ENCODE measurements at regions not wholly inside any gene's neighbourhood (a gene's known extent, or its start where the extent isn't known, plus 50 kb on each side); places are given as distances from the start of the nearest gene placed in this dataset.

- no peak overlapping the region for H3K27ac ChIP-seq (ENCODE audit: low read depth in 2 of 2, low read length in 1 of 2)
- no peaks in the 10 kb centered on the region for H3F3A ChIP-seq (replicated peaks; ENCODE audit: insufficient read depth)
- TF ChIP-seq GABPA (IDR thresholded peaks at IDR 0.05; ENCODE audit: low read depth) (no peak), RXRA (IDR thresholded peaks at IDR 0.05; ENCODE audit: borderline replicate concordance, low read depth) (no peak), SMC3 (IDR thresholded peaks at IDR 0.05; ENCODE audit: low read depth, low read length) (no peak), MAX (IDR thresholded peaks at IDR 0.05; ENCODE audit: low read depth) (no peak), YY1 (IDR thresholded peaks at IDR 0.05; ENCODE audit: low read depth) (no peak), PBX3 (IDR thresholded peaks at IDR 0.05) (no peak), IRF3 (IDR thresholded peaks at IDR 0.05; ENCODE audit: low read depth, low read length) (no peak), NFIC (IDR thresholded peaks at IDR 0.05; ENCODE audit: borderline replicate concordance) (no peak)
- no peaks in the 10 kb centered on the region for H3K27me3 ChIP-seq (ENCODE audit: insufficient read depth)
- H4K20me1 ChIP-seq (ENCODE audit: insufficient read depth), result no peaks in the 10 kb centered on the region
- POLR2A ChIA-PET, result no interaction called here
- H3K9me2 ChIP-seq, result no peaks in the 10 kb centered on the region
- H3K4me1 ChIP-seq (ENCODE audit: control insufficient read depth in 1 of 2, insufficient read depth in 2 of 2, low read depth in 1 of 2, low read length in 1 of 2), result no peaks in the 10 kb centered on the region
- no peak overlapping the region for H3K9ac ChIP-seq
- no peaks in the 10 kb centered on the region for H3K9me3 ChIP-seq
- H3K4me2 ChIP-seq, result no peak overlapping the region
- H3K79me2 ChIP-seq (ENCODE audit: insufficient read depth), result no peaks in the 10 kb centered on the region
- H3K4me3 ChIP-seq (ENCODE audit: low read depth in 2 of 2, low read length in 1 of 2), result no peak overlapping the region
- DNase-seq, result no peak
- WGBS (ENCODE audit: low lambda C conversion rate), result 2% methylated on average over 5 of the region's 5 CpGs
- CTCF ChIA-PET, result no interaction called here
- H3K36me3 ChIP-seq (replicated peaks in 1 of 2; ENCODE audit: control insufficient read depth in 1 of 2, insufficient read depth in 2 of 2, low read length in 1 of 2), result no peaks in the 10 kb centered on the region
- H2AFZ ChIP-seq (ENCODE audit: low read depth), result no peak overlapping the region
Observed at GRCh38 chr6:849075-849506, 156.2 kb upstream of the EXOC2 start.

GRCh38 chr6:845566-845965, 152.6 kb upstream of the EXOC2 start:
- POLR2A ChIA-PET, result no interaction called here
- no peaks in the 10 kb centered on the region for H3K9me3 ChIP-seq
- no peaks in the 10 kb centered on the region for H3K9me2 ChIP-seq
- 0% methylated on average over 2 of the region's 2 CpGs for WGBS (ENCODE audit: low lambda C conversion rate)
- no peaks in the 10 kb centered on the region for H3K4me1 ChIP-seq (ENCODE audit: control insufficient read depth in 1 of 2, insufficient read depth in 2 of 2, low read depth in 1 of 2, low read length in 1 of 2)
- H3F3A ChIP-seq (replicated peaks; ENCODE audit: insufficient read depth), result no peaks in the 10 kb centered on the region
- H4K20me1 ChIP-seq (ENCODE audit: insufficient read depth), result no peaks in the 10 kb centered on the region
- H3K27ac ChIP-seq (ENCODE audit: low read depth in 2 of 2, low read length in 1 of 2), result no peak overlapping the region
- no peak overlapping the region for H2AFZ ChIP-seq (ENCODE audit: low read depth)
- no peak for DNase-seq
- no peak overlapping the region for H3K4me3 ChIP-seq (ENCODE audit: low read depth in 2 of 2, low read length in 1 of 2)
- H3K27me3 ChIP-seq (ENCODE audit: insufficient read depth), result no peaks in the 10 kb centered on the region
- no peaks in the 10 kb centered on the region for H3K36me3 ChIP-seq (replicated peaks in 1 of 2; ENCODE audit: control insufficient read depth in 1 of 2, insufficient read depth in 2 of 2, low read length in 1 of 2)
- H3K79me2 ChIP-seq (ENCODE audit: insufficient read depth), result no peaks in the 10 kb centered on the region
- H3K9ac ChIP-seq, result no peak overlapping the region
- CTCF ChIA-PET, result no interaction called here
- H3K4me2 ChIP-seq, result no peak overlapping the region
- TF ChIP-seq USF2 (IDR thresholded peaks at IDR 0.05; ENCODE audit: borderline replicate concordance, low read depth, low read length), result no peak
- no peak for TF ChIP-seq TEAD4 (IDR thresholded peaks at IDR 0.05; ENCODE audit: borderline replicate concordance, insufficient read depth)
- no peak for TF ChIP-seq CHD2 (IDR thresholded peaks at IDR 0.05; ENCODE audit: low read length, partially characterized antibody)
- TF ChIP-seq REST (IDR thresholded peaks at IDR 0.05; ENCODE audit: low read depth, low read length), result no peak
- no peak for TF ChIP-seq NFIC (IDR thresholded peaks at IDR 0.05; ENCODE audit: borderline replicate concordance)
- TF ChIP-seq IRF3 (IDR thresholded peaks at IDR 0.05; ENCODE audit: low read depth, low read length), result no peak
- TF ChIP-seq TAF1 (IDR thresholded peaks at IDR 0.05; ENCODE audit: borderline replicate concordance, low read depth, low read length), result no peak
- no peak for TF ChIP-seq RCOR1 (IDR thresholded peaks at IDR 0.05; ENCODE audit: low read length)
- TF ChIP-seq MXI1 (IDR thresholded peaks at IDR 0.05; ENCODE audit: low read depth, low read length), result no peak
- no peak for TF ChIP-seq TCF12 (IDR thresholded peaks at IDR 0.05)
- TF ChIP-seq YY1 (IDR thresholded peaks at IDR 0.05; ENCODE audit: low read depth), result no peak
- no peak for TF ChIP-seq SIN3A (IDR thresholded peaks at IDR 0.05; ENCODE audit: borderline replicate concordance, low read depth, low read length)
- no peak for TF ChIP-seq EP300 (IDR thresholded peaks at IDR 0.05; ENCODE audit: borderline replicate concordance in 1 of 2, low read depth in 1 of 2, low read length in 1 of 2)

Data from SK-N-SH (cell line).